MM.1S (cell line): ENCODE measurements at regions not wholly inside any gene's neighbourhood (a gene's known extent, or its start where the extent isn't known, plus 50 kb on each side); places are given as distances from the start of the nearest gene placed in this dataset.

Source experiments
- EZH2 ChIP-seq: fragments of 300-600 bp; sonication (generic); optimal IDR thresholded peaks from 2 replicates; pipeline ENCODE3; 2017; ENCODE audit warnings: low read depth, mild to moderate bottlenecking, antibody characterized with exemption, low read length, mixed read lengths
- TF ChIP-seq, protein P1 (sequence below): fragments of 300-600 bp; sonication (generic); IDR thresholded peaks from 2 replicates; pipeline ENCODE4 v1.5.1; 2016; ENCODE audit warnings: antibody characterized with exemption, low read length, mixed read lengths

DNA sequence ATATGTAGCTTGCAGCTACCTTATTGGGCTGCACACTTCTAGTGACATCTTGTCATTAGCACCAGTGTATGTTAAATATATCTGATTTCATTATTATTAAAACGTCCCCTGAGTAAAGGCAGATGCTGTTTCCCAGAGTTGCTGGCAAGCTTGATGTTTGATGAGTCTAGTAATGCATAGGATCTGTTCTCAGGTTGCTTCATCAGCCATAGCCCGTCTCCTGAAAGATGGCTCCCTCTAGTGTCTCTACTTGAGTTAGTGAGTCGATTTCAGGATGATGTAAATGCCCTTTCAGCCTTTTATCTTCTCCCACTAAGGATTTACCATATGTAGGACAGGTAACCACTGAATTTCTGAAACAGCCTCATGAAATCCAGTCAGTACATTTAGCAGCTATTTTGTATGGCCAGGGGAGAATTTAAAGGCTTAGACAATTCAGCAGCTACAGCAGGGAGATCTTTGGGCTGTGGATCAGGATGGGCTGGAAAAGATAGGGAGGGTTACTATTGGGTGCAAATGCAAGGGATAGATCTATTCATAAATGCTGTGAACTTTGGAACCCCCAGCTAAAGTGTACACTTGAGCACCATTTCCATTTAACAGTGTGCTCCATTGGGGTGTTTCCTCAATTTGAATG lies 376.3 kb downstream of the CNTNAP4 start:
- TF ChIP-seq, protein P1, sequence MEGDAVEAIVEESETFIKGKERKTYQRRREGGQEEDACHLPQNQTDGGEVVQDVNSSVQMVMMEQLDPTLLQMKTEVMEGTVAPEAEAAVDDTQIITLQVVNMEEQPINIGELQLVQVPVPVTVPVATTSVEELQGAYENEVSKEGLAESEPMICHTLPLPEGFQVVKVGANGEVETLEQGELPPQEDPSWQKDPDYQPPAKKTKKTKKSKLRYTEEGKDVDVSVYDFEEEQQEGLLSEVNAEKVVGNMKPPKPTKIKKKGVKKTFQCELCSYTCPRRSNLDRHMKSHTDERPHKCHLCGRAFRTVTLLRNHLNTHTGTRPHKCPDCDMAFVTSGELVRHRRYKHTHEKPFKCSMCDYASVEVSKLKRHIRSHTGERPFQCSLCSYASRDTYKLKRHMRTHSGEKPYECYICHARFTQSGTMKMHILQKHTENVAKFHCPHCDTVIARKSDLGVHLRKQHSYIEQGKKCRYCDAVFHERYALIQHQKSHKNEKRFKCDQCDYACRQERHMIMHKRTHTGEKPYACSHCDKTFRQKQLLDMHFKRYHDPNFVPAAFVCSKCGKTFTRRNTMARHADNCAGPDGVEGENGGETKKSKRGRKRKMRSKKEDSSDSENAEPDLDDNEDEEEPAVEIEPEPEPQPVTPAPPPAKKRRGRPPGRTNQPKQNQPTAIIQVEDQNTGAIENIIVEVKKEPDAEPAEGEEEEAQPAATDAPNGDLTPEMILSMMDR: peak; percentile 53
- no peak for TF ChIP-seq EZH2
